ENCODE measurements at regions not wholly inside any gene's neighbourhood (a gene's known extent, or its start where the extent isn't known, plus 50 kb on each side); places are given as distances from the start of the nearest gene placed in this dataset.
A peak's percentile ranks its signal among the peaks of the same experiment; 100 is the strongest.

- no peak for DNase-seq
These were observed 226.7 kb upstream of the MYOCD start for GRCh38 chr17:12438813-12439586.

- peak; percentile 34 for DNase-seq
These were observed 220.4 kb upstream of the MYOCD start for GRCh38 chr17:12445331-12445730.

- DNase-seq: peak; percentile 93
These were observed 208.2 kb upstream of the MYOCD start for GRCh38 chr17:12457493-12457892.

GRCh38 chr17:12459736-12460135, 206.0 kb upstream of the MYOCD start:
- DNase-seq: peak; percentile 80

- peak; percentile 91 for DNase-seq
These were observed 202.6 kb upstream of the MYOCD start for GRCh38 chr17:12463102-12463501.

GRCh38 chr17:12472252-12473173, 193.2 kb upstream of the MYOCD start:
- DNase-seq: no peak

- no peak for DNase-seq
These were observed 187.4 kb upstream of the MYOCD start for GRCh38 chr17:12478311-12478710.

- DNase-seq: peak; percentile 63
These were observed 180.3 kb upstream of the MYOCD start for GRCh38 chr17:12485361-12485906.

- DNase-seq: no peak
These were observed 176.4 kb upstream of the MYOCD start for GRCh38 chr17:12489325-12489724.

GRCh38 chr17:12492450-12492849, 173.2 kb upstream of the MYOCD start:
- no peak for DNase-seq

- no peak for DNase-seq
These were observed 159.8 kb upstream of the MYOCD start for GRCh38 chr17:12505866-12506265.

GRCh38 chr17:12507026-12507595, 158.6 kb upstream of the MYOCD start:
- DNase-seq: peak; percentile 59

- peak; percentile 30 for DNase-seq
These were observed 155.9 kb upstream of the MYOCD start for GRCh38 chr17:12509801-12510200.

GRCh38 chr17:12510535-12510934, 155.2 kb upstream of the MYOCD start:
- DNase-seq: peak; percentile 83

GRCh38 chr17:12512694-12513355, 152.9 kb upstream of the MYOCD start:
- DNase-seq: peak; percentile 74

GRCh38 chr17:12514596-12514995, 151.1 kb upstream of the MYOCD start:
- no peak for DNase-seq

GRCh38 chr17:12519956-12520594, 145.6 kb upstream of the MYOCD start:
- DNase-seq: peak; percentile 92

GRCh38 chr17:12521416-12521815, 144.3 kb upstream of the MYOCD start:
- DNase-seq: no peak

GRCh38 chr17:12522336-12522735, 143.4 kb upstream of the MYOCD start:
- DNase-seq: no peak

GRCh38 chr17:12522743-12523183, 142.9 kb upstream of the MYOCD start:
- DNase-seq: peak; percentile 94

GRCh38 chr17:12523244-12523643, 142.4 kb upstream of the MYOCD start:
- DNase-seq: no peak

- DNase-seq: no peak
These were observed 137.7 kb upstream of the MYOCD start for GRCh38 chr17:12528036-12528435.
